ENCODE measurements at regions not wholly inside any gene's neighbourhood (a gene's known extent, or its start where the extent isn't known, plus 50 kb on each side); places are given as distances from the start of the nearest gene placed in this dataset.
"Not testable (repeated sequence)": the region's sequence is repeated elsewhere in the genome, so short reads cannot be mapped to it uniquely, and the experiment has no call there.

DNA sequence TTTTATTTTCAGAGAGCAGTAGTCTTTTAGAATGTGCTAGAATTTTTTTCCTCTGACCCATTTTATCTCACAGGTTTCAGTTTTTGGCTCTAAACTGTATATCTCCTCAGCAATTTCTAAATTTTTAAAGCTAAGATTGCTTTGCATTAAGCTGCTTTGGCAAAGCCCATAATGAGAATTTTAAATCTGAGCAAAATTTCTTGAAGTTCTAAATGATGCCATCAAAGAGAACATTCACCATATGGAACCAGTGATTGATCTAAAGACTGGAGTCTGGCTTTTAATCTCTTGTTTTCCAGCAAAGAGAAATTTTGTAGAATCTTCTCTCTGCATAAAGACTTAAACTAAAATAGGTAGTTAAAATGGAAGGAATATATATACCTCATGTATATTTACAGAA is 313.6 kb downstream of the TBC1D32 start:
- no peak for ATAC-seq

DNA sequence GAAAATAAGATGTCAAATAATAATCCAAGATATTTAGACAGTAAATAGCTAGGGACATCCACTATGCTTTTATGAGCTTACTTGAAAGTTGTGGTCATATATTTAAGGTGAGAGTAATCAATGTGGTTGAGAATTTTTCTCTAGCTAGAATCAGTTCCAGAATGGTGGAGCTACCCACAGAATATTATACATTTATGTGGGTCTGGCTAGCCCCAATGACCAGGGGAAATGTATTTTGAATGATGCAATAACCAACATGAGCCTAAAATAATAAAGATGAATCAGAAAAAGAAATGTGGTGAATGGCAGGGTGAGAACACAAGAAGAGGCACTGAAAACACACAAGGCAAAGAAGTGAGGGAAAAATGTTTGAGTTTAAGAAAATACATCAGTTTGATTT is 325.7 kb downstream of the TBC1D32 start:
- no peak for ATAC-seq

DNA sequence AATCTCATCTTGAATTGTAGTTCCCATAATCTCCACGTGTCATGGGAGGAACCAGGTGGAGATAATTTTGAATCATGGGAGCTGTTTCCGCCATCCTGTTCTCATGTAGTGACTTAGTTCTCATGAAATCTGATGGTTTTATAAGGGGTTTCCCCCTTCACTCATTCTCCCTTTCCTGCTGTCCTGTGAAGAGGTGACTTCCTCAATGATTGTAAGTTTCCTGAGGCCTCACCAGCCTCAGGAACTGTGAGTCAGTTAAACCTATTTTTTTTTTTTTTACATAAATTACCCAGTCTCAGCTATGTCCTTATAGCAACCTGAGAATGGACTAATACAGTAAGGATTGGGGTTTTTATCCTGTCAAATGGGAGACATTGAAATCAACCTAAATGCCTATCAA is 328.3 kb downstream of the TBC1D32 start:
- ATAC-seq: no peak

DNA sequence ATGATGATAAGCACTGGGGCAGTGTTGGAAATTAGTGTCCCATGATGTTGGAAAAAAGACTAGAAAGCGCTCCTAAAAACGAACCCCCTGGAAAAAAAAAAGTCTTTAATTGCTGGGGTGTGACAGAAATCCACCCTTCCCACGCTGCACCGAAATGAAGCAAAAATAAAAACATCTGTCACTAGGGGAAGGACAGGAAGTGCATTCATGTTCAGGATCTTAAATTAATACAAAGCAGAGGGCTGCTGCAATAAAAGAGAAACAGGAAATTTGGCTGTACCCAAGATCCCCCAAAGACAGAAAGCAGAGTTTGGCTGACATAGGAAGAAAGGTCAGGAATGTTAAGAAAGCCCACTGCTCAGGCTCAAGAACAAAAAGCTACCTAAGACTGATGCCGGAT is 333.9 kb downstream of the TBC1D32 start:
- ATAC-seq: no peak

DNA sequence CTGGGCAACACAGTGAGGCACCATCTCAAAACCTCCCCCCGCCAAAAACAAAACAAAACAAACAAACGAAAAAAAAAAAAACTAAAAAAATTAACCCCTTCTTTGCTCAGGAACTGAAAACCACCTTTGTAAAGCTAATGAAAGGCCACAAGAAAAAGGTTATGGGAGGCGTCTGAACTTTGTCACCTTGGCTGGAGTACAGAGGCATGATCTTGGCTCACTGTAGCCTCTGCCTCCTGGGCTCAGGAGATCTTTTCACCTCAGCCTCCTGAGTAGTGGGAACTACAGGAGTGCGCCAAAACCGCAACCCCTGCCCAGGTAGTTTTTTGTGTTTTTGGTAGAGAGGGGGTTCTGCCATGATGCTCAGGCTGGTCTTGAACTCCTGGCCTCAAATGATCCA is 337.9 kb downstream of the TBC1D32 start:
- ATAC-seq: no peak

DNA sequence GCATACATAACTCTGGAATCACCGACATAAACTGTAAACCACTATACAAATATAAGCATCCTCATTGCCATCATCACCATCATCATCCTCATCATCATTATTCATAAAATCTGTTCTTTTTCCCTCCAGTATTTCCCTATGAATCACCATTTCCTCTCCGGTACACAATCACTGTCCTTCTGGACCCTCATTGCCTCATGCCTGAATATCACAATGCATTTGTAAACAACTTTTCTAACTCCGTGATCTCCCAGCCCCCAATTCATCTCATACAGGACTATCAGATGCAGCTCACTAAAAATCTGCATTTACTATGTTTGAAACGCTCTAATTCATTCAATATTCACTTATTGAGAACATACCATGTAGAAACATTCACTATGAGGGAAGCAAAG is 339.7 kb downstream of the TBC1D32 start:
- ATAC-seq: no peak

DNA sequence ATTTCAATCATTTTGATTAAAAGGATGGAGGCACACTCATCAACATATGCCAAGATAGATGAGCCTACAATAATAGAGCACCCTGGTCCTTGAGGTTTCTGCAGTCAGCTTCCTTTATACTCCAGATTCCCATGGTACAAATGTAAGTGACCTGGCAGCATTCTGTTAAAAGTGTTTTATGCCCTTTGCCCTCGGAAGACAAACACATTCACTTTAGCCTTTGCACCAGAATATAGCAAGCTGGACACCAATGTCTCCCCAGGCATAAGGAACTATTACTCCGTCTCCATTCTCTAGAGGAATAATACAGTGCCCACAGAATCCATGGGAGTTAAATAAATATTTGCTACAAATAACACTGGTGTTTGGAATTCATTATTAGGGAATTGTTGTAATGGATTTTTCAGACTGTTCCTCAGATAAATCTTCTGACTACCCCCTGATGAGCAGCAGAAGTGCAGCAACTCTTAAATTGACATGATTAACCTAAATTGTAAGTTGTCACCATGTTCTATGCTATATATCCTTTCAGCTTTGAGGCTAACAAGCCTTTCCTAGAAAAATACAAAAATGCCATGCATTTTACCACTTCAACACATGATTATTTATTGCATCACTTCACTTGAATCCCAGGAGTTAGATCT is 340.2 kb downstream of the TBC1D32 start:
- no peak for ATAC-seq

DNA sequence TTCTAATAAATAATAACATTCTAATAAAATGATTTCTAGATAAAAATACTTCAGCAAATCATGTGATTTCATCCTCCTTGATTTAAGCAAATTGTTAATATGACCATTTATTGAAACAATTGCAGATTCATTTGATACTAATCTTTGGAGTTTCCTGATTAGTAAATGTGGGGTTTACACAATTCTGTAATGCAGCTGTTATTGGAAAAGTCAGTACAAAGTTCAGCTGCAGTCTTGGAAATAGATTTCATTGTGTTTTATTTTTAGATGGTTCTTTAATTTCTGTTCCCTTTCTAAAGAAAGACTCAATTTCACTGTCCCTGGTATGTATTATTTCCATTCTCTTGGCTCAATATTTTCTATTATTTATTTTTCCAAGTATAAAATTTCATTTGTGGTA is 342.0 kb downstream of the TBC1D32 start:
- no peak for ATAC-seq

DNA sequence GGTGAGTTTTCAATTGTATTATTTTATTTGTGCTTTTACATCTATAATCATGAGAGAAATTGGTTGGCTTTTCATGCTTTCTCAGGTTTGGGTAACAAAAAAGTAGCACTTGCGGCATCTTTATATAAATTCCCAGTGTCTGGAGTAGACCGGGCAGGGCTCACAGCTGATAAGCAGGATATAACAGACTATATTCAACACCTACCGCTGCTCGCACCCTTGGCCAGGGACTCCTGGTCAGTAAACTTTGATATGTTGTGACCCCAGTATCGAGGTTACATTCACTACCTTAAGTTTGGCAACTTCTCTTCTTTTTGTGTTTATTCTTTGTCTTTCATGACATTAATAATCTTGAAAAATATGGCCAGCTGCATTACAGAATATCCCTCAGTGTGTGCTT is 343.4 kb downstream of the TBC1D32 start:
- ATAC-seq: no peak

DNA sequence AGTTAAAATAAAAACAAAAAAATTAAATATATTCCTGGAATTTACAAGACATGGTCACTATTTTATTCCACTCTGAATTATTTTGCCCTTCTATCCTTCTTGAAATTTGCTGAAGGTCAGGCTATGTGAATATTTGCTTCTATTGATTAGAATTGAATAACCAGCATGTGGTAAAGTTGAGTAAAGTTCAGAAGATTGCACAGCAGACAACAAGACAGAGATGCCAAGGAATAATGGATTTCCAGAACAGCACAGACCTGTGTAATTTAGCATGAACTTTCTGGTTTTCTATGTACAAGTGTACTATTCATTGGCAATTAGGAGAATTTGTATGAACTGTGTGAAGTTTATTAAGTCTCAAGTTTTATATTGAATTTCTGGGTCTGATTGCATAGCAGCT is 352.4 kb downstream of the TBC1D32 start:
- ATAC-seq: no peak

DNA sequence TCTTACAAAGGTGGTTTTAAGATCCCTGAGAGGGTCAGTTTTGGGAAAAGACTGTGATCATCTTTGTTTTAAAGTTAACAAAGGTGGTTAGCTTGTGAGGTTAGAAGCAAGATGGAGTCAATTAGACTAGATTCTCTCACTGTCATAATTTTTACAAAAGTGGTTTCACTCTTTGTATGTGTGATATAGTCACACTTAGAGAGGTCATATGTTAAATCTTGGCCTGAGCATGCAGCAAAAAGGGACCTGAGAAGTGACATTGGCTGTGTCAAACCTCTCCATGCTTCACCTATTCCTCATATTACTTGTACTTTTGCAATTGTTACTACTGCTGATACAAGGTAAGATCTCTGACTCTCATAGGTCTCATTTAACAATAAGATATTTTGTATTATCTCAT is 368.0 kb downstream of the TBC1D32 start:
- no peak for ATAC-seq

DNA sequence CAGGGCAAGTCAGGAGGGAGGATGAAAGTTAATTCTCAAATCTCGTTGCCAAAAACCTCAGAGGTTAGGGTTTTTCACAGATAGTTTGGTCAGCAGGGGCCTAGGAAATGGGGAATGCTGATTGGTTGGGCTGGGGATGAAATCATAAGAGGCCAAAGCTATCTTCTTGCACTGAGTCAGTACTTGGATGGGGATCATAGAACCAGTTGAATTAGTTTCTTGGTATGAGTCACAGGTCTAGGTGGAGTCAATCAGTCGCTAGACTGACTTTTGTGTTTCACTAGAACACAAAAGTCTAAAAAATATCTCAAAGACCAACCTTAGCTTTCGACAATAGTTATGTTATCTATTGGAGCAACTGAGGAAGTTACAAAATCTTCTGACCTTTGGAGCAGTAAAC is 368.5 kb downstream of the TBC1D32 start:
- ATAC-seq: no peak

DNA sequence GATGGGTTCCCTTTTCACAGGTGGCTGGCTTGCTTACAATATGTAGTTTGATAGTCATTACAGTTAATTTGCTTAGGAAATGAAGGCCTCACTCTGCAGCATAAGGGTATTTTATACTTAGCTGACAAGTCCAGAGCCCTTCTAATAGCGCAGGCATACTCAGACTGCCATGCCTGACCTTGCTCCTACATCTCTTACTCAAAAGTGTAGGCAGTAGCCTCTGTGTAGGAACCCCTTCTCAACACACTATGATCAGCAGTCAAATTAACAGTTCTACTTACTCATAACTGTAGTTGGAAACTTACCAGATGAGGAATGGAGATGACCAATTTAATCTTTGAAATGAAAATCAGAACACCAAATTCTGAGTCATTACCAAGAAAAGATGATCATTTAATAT is 373.5 kb downstream of the TBC1D32 start:
- ATAC-seq: no peak

DNA sequence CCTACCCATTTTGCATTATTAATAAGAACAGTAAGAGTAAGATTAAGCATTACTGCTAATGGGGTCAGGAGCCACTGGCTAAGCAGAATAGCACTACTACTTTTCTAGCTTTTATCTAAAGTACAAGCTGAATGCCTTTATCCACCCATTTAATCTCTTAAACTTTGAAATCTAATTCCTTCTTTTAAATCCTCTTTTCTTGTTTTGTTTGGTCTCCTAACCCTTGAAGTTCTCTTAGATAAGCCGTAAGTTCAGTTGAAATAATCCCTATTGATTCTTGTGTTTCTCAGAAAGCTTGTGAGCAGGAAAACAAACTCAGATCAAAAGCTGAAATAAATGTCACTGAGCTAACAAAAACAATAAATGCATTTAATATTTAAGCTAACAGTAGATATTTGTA is 380.2 kb downstream of the TBC1D32 start:
- no peak for ATAC-seq

DNA sequence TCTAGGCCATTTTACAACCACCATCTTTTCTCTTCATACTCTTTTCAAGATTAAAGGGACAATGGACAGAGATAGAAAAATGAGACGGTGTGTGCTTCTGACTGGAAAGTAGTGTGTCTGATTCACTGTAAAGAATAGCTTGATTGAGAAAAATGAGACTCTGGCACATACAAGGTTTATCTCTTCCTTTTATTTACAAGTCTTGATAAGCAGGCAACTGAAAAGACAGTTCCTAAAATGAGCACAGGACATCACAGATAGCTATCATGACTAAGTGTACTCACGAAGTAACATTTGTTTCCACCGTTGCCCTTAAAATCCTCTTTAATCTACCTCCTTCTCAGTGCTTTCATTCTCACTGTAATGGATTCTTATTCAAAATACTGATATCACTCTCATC is 383.0 kb downstream of the TBC1D32 start:
- ATAC-seq: no peak

DNA sequence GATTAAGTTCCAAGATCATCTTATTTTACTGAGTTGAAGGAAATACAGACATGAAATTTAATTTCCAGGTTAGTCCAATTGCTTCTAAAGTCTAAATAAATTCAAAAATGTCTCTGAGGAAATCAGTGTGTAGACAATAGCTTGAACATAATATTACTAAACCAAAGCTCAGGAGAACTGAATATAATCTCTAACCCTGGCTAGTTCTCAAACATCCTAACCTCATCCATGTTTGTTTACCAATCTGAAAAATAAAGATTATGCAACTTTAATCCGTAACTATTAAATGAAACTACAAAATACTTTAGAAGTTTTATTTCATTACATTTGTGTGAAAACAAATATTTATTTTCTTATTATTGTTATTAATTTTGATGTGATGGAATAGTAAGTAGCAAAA is 387.2 kb downstream of the TBC1D32 start:
- ATAC-seq: no peak

DNA sequence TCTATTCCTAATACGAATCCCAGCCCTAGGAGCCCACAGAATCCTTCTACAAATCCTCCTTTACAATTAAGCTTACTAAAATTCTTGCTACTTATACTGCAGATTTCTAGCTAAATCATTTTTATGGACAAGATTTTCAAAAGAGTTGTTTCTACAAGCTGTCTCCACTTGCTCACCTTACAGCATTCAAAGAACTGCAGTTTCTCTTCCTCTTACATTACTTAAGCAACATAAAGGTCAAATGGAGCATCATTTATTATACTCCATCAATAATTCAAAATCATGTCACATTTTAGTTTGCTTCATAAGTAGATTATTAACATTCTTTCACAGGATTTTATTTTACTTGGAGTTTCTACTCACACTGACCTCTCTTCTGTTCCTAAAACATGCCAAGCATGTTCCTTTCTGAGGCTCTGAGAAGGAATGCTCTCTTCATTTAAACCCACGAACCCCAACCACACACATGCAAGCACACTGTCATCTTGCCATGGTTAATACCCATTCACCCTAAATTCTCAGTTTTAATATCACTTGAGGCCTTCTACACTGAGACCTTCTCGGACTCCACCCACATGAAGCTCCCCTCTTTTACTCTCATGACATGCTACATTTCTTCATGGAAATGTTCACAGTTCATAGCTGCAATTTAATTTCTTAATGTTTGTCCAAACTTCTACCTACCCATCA is 388.2 kb downstream of the TBC1D32 start:
- ATAC-seq: no peak

DNA sequence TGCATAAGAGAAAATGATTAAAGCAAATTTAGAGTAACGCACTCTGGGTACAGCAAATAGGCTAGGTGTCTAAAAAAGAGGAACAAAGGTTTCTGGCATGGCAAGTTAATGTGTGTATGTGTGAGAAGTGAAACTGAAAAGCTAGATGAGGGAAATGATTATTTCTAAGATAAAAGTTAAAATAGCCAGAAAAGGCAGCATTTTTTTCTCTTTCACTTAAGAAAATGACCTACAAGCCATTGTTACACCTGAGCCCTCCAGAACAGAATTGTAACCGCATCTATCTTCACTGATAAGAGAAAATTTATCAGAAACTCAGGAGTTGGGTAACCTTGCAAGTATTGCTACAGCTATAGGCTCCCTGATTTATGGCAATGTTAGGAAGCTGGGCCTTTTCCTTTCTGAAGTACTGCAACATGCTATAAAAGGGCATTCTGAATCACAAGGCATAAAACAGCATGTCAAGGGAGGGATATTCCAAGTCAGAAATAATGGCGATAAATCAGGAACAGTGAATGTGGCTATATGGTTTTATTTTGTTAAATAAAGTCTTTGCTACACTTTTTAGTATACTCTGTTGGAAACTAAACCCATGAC is 395.3 kb downstream of the TBC1D32 start:
- ATAC-seq: no peak

DNA sequence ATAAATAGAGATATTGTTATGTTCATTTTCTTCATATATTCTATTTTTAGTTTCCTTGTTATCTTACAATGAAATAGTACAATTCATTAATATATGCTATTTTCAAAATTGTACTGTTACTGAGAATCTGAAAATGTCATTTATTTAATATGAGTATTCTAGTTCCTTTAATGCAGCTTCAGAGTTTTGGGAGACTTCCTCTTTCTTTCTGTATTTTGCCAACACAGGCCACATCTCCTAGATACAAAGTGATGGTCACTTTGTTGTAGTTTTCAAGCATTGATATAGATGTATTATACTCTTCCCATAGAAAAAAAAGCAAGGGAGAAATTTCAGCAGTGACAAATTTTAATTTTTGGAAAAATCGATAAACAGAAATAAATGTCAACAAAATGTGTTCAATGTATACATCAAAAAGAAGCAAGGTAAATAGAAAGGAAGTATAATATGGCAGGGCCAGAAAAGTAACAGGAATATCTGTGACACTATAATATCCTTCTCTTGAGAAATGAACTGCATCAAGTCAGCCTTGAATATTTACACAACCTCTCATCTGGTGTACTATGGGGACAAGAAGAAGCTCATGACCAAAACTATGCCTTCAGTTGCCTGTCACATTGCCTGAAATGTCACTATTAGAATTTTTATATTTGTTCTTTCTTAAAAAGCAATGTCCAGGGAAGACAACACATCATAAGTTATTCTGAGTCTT is 396.0 kb downstream of the TBC1D32 start:
- no peak for ATAC-seq

DNA sequence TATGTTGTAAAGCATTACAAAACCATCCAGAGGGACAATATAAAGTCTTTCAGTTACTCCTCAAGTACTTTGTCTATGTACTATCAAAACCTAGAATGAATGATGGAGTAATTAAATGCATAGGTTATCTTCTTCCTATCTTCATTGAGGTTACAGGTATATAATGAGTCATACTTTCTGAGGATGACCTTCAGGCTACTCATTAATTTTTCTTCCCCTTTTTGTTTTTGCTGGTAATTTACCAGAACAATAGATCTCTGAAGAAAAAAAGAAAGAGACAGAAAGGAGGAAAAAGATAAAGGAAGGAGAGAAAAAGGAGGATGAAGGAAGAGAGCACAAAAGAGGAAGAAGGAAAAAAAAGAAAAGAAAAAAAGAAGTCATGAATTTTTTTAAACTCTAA is 398.4 kb downstream of the TBC1D32 start:
- no peak for ATAC-seq

DNA sequence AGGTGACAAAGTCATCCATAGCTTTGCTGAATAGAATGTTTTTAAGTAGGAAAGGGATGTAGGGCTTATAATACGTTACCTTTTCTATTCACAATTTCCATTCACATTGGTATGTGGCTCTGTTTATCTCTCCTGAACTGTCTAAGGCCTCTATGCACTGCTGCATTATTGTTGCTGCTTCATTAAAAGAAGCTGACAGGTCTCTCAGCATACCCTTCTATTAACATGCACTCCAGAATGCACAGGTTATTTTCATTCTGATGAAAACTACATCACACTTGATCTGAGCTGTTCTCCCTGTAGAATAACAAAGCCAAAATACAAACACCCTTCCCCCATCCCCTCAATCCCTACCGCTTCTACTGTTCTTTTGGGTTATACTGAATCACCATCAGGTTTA is 399.3 kb downstream of the TBC1D32 start:
- no peak for ATAC-seq

DNA sequence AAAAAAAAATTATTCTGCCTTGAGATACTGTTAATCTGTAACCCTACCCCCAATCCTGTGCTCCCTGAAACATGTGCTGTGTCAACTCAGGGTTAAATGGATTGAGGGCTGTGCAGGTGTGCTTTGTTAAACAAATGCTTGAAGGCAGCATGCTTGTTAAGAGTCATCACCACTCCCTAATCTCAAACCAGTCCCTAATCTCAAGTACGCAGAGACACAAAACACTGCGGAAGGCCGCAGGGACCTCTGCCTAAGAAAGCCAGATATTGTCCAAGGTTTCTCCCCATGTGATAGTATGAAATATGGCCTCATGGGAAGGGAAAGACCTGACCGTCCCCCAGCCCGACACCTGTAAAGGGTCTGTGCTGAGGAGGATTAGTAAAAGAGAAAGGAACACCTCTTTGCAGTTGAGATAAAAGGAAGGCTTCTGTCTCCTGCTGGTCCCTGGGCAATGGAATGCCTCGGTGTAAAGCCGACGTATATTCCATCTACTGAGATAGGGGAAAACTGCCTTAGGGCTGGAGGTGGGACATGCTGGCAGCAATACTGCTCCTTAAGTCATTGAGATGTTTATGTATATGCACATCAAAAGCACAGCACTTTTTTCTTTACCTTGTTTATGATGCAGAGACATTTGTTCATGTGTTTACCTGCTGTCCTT is 402.6 kb downstream of the TBC1D32 start:
- not testable (repeated sequence) for ATAC-seq

DNA sequence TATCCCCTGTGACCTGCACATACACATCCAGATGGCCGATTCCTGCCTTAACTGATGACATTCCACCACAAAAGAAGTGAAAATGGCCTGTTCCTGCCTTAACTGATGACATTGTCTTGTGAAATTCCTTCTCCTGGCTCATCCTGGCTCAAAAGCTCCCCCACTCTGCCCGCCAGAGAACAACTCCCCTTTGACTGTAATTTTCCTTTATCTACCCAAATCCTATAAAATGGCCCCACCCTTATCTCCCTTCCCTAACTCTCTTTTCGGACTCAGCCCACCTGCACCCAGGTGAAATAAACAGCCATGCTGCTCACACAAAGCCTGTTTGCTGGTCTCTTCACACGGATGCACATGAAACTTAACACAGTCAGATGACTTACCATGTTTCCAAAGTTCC is 403.8 kb downstream of the TBC1D32 start:
- ATAC-seq: not testable (repeated sequence)

Measured in activated CD4-positive, CD25-positive, alpha-beta regulatory T cell treated with anti-CD3 and anti-CD28 coated beads, Interleukin-2, amount 50 U/mL, for 24 hours (primary cell).